ENCODE measurements at regions not wholly inside any gene's neighbourhood (a gene's known extent, or its start where the extent isn't known, plus 50 kb on each side); places are given as distances from the start of the nearest gene placed in this dataset.

GRCh38 chr2:211113334-211114175 is 557.2 kb downstream of the CPS1 start:
- TF ChIP-seq CTCF (optimal IDR thresholded peaks at IDR 0.05 in 1 of 3, IDR thresholded peaks at IDR 0.05 in 1 of 3, conservative IDR thresholded peaks at IDR 0.05 in 1 of 3; ENCODE audit: extremely low read depth in 1 of 3, insufficient read depth in 2 of 3, low read length in 3 of 3): no peak
- no peak for TF ChIP-seq EZH2 (IDR thresholded peaks at IDR 0.05; ENCODE audit: low read length)

All from keratinocyte (primary cell).